Ascending aorta (tissue), 2 donors: ENCODE measurements at regions not wholly inside any gene's neighbourhood (a gene's known extent, or its start where the extent isn't known, plus 50 kb on each side); places are given as distances from the start of the nearest gene placed in this dataset.

Experiments
- DNase-seq, 2 donors: peaks; one replicate each; pipeline ENCODE4 v3.0.0-alpha.2; 2019; ENCODE audit warnings: low spot score in 2 of 2
- H3K27ac ChIP-seq, 2 donors: fragments of 200-600 bp; sonication (generic); one replicate each; pipeline ENCODE4 v1.5.1; 2016 to 2017; ENCODE audit warnings: mild to moderate bottlenecking in 1 of 2
- H3K27me3 ChIP-seq: fragments of 200-600 bp; sonication (generic); one replicate; pipeline ENCODE4 v1.5.1; 2017
- H3K36me3 ChIP-seq, 2 donors: fragments of 200-600 bp; sonication (generic); one replicate each; pipeline ENCODE4 v1.5.1; 2016
- H3K4me1 ChIP-seq, 2 donors: fragments of 200-600 bp; sonication (generic); one replicate each; pipeline ENCODE4 v1.5.1; 2016 to 2017; ENCODE audit warnings: mild to moderate bottlenecking in 1 of 2
- H3K4me3 ChIP-seq, 2 donors: fragments of 200-600 bp; sonication (generic); one replicate each; pipeline ENCODE4 v1.5.1; 2016 to 2017; ENCODE audit warnings: mild to moderate bottlenecking in 1 of 2
- H3K9me3 ChIP-seq, 2 donors: fragments of 200-600 bp; sonication (generic); one replicate each; pipeline ENCODE4 v1.5.1; 2016
- intact Hi-C: fragments of 100-400 bp; cut with DNase I; formaldehyde crosslinking; loops from one replicate; pipeline ENCODE4 v1.15.1; 2023
- TF ChIP-seq, protein P1 (sequence below), 3 experiments: fragments of 200-600 bp in 2 of 3; fragments of 450-650 bp in 1 of 3; sonication (generic) in 2 of 3; IDR thresholded peaks; one replicate each; pipeline ENCODE4 v1.5.1; 2016 to 2019; ENCODE audit warnings: antibody characterized with exemption in 3 of 3, mild to moderate bottlenecking in 1 of 3, moderate library complexity in 1 of 3

DNA sequence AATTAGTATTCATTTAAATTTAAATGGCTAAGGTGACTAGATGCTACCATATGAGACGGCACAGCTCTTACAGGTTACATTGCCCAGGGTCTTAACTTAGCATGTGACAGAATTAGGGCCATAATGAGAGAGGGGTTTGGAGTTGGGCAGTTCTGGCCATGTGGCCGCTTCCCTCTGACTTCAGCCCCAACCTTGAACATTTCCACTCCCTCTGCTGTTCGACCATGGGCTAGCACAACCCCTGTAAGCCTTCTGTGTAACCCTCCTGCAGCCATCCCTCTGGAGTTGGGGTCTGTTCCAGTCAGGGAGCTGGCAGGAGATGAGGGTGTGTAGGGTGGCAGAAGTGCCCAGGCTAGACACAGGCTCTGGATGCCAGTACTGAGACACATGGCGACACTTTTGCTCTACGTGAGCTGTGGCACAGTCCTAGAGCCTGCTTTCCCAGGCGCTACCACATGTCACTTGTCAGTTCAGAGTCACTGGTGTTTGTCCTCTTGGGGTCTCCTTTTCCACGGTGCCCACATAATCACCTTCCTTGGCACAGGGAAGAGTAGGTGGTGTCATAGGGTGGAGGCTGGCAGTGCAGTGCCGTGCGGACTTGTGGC, 128.7 kb upstream of the PITX1 start:
- intact Hi-C loops, result no loop called here
- TF ChIP-seq, protein P1, sequence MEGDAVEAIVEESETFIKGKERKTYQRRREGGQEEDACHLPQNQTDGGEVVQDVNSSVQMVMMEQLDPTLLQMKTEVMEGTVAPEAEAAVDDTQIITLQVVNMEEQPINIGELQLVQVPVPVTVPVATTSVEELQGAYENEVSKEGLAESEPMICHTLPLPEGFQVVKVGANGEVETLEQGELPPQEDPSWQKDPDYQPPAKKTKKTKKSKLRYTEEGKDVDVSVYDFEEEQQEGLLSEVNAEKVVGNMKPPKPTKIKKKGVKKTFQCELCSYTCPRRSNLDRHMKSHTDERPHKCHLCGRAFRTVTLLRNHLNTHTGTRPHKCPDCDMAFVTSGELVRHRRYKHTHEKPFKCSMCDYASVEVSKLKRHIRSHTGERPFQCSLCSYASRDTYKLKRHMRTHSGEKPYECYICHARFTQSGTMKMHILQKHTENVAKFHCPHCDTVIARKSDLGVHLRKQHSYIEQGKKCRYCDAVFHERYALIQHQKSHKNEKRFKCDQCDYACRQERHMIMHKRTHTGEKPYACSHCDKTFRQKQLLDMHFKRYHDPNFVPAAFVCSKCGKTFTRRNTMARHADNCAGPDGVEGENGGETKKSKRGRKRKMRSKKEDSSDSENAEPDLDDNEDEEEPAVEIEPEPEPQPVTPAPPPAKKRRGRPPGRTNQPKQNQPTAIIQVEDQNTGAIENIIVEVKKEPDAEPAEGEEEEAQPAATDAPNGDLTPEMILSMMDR (IDR thresholded peaks at IDR 0.05), result no peak
- Histone ChIP-seq H3K4me1 (no peaks in the 10 kb centered on the region), H3K36me3 (no peaks in the 10 kb centered on the region), H3K27me3 (no peaks in the 10 kb centered on the region), H3K9me3 (peaks cover 0 to 19% of the 10 kb centered on the region in 2 donors), H3K4me3 (no peak overlapping the region), H3K27ac (no peak overlapping the region)
- no peak for DNase-seq

DNA sequence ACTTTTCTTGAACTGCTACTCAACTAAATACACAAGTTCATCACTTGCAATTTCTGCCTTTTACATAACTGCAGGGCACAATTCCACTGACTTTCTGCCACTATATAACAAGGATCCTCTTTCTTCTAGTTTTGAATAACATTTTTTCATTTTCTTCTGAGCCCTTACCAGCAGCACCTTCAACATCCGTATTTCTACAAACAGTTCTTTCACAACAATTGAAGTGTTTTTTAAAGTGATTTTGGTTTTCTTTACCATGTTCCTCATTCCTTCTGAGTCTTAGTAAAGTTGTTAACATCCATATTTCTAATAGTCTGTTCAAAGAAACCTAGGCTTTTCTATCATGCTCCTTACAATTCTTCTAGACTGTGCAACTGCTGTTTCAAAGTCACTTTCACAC, 127.2 kb upstream of the PITX1 start:
- Histone ChIP-seq H3K4me3 (no peak overlapping the region), H3K9me3 (peaks cover 0 to 19% of the 10 kb centered on the region in 2 donors), H3K27me3 (no peaks in the 10 kb centered on the region), H3K36me3 (no peaks in the 10 kb centered on the region), H3K27ac (no peak overlapping the region), H3K4me1 (no peaks in the 10 kb centered on the region)
- TF ChIP-seq, protein P1 (IDR thresholded peaks at IDR 0.05), result no peak
- intact Hi-C loops, result no loop called here
- no peak for DNase-seq

DNA sequence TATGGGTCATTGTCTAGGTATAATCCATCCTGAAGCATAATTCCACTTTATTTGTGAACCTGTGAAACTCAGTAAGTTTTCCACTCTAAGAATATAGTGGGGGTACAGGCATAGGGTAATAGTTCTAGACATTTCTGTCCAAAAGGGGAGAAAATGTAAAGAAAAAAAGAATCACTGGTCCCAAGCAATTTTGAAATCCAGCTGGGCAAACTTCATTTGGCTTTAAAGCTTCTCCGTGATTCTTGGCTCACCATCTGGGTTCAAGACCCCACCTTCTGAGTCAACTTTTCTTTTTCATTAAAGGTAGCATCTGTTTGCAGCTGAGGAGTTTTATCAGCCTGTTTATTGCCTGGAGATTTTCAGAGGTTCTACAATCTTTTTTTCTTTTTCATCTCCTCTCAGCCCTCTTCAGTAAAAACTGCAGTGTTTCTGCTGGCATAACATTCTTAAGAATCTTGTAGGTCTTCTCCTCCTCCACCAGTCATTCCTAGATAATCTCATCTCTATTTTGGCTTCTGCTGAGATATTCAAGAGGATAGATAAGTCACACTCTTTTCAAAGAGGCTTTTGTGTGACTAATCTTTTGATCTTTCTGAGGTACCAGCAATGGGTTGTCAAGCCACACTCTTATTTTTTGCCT, 126.1 kb upstream of the PITX1 start:
- no peak for DNase-seq
- Histone ChIP-seq H3K9me3 (peaks cover 0 to 19% of the 10 kb centered on the region in 2 donors), H3K27me3 (no peaks in the 10 kb centered on the region), H3K36me3 (no peaks in the 10 kb centered on the region), H3K4me3 (no peak overlapping the region), H3K4me1 (no peaks in the 10 kb centered on the region), H3K27ac (no peak overlapping the region)
- TF ChIP-seq, protein P1 (IDR thresholded peaks at IDR 0.05), result no peak
- intact Hi-C loops, result no loop called here

DNA sequence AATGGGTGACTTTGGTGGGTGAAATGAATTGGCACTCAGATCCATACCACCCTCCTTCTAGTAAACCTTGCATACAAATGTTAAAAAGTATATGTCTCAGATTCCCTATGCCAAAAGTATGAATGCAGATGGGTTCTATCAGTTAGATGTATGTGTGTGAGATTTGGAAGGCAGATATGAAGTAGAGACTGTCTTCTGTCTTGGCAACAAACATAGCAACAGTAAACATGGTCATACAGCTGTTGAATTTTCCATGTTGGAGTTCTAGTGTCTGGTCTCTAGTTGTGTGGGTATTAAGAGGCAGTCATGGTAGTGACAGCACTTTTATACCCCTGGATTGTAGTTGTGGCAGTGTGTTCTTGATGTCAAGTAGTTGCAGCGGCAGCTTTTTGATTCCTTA, 125.6 kb upstream of the PITX1 start:
- TF ChIP-seq, protein P1 (IDR thresholded peaks at IDR 0.05), result no peak
- H3K4me1 ChIP-seq, result no peaks in the 10 kb centered on the region
- no peak overlapping the region for H3K4me3 ChIP-seq
- H3K36me3 ChIP-seq, result no peaks in the 10 kb centered on the region
- peaks cover 0 to 19% of the 10 kb centered on the region in 2 donors for H3K9me3 ChIP-seq
- intact Hi-C loops, result no loop called here
- no peak for DNase-seq
- H3K27me3 ChIP-seq, result no peaks in the 10 kb centered on the region
- no peak overlapping the region for H3K27ac ChIP-seq

DNA sequence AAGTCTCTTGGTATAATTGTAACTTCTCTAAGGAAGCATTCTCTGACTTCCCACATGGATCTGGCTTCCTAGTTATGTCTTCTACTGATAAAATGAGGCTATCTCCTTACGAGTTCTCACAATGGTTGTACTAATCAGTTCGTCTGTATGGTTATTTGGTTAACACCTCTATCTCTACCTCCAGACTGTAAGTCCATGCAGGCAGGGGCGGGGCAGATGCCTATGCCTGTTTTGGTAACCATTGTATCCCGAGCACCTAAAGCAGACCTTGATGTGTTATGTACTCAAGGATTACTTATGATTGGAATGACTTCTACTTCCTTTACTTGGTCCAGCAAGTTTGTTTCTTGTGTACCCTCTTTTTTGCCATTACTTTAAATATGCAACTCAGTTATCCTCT, 125.0 kb upstream of the PITX1 start:
- DNase-seq, result no peak
- Histone ChIP-seq H3K4me1 (no peaks in the 10 kb centered on the region), H3K27ac (no peak overlapping the region), H3K36me3 (no peaks in the 10 kb centered on the region), H3K4me3 (no peak overlapping the region), H3K9me3 (peaks cover 0 to 19% of the 10 kb centered on the region in 2 donors), H3K27me3 (no peaks in the 10 kb centered on the region)
- intact Hi-C loops, result no loop called here
- TF ChIP-seq, protein P1 (IDR thresholded peaks at IDR 0.05), result no peak
